ENCODE measurements at regions not wholly inside any gene's neighbourhood (a gene's known extent, or its start where the extent isn't known, plus 50 kb on each side); places are given as distances from the start of the nearest gene placed in this dataset.

DNA sequence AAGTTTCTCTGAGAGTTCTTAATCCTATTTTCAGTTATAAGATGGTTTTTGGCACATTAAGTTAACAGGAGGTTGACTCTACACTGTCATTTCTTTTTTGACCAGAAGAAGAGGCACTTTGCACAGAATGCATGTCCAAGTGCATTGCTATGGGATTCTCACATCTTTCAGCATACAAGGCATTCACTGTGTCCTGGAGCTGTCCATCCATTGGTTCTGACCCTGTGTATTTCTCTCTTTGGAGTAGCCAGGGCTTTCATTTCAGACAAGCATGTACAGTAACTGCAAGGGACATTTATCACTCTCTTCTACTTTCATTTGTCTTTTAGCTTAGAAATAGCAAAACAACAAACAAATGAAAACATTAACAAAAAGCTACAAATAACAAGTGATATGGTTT is 275.1 kb upstream of the IMPG1 start:
- Histone ChIP-seq H3K9me3 (ENCODE audit: insufficient read depth, low read depth, low read length) (no peaks in the 10 kb centered on the region), H3K79me2 (ENCODE audit: insufficient read depth, low read length) (no peaks in the 10 kb centered on the region), H3F3A (ENCODE audit: low read depth) (no peaks in the 10 kb centered on the region), H3K4me3 (ENCODE audit: low read length, poor library complexity, severe bottlenecking) (no peak overlapping the region), H3K4me2 (ENCODE audit: low read depth, low read length, poor library complexity, severe bottlenecking) (no peak overlapping the region), H3K4me1 (ENCODE audit: insufficient read depth, low read length, poor library complexity, severe bottlenecking) (no peaks in the 10 kb centered on the region), H3K9ac (ENCODE audit: low read depth, low read length, poor library complexity, severe bottlenecking) (no peak overlapping the region), H3K9me2 (replicated peaks; ENCODE audit: low read depth, low read length) (no peaks in the 10 kb centered on the region), H2AFZ (ENCODE audit: low read length) (no peak overlapping the region), H3K27me3 (ENCODE audit: insufficient read depth, low read length, poor library complexity, severe bottlenecking) (no peaks in the 10 kb centered on the region), H4K20me1 (ENCODE audit: insufficient read depth, low read length, poor library complexity, severe bottlenecking) (no peaks in the 10 kb centered on the region), H3K36me3 (ENCODE audit: insufficient read depth, low read length) (no peaks in the 10 kb centered on the region)
- TF ChIP-seq, protein P1, sequence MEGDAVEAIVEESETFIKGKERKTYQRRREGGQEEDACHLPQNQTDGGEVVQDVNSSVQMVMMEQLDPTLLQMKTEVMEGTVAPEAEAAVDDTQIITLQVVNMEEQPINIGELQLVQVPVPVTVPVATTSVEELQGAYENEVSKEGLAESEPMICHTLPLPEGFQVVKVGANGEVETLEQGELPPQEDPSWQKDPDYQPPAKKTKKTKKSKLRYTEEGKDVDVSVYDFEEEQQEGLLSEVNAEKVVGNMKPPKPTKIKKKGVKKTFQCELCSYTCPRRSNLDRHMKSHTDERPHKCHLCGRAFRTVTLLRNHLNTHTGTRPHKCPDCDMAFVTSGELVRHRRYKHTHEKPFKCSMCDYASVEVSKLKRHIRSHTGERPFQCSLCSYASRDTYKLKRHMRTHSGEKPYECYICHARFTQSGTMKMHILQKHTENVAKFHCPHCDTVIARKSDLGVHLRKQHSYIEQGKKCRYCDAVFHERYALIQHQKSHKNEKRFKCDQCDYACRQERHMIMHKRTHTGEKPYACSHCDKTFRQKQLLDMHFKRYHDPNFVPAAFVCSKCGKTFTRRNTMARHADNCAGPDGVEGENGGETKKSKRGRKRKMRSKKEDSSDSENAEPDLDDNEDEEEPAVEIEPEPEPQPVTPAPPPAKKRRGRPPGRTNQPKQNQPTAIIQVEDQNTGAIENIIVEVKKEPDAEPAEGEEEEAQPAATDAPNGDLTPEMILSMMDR (conservative IDR thresholded peaks at IDR 0.05; ENCODE audit: low read length) = no peak
- no peak for TF ChIP-seq EZH2phosphoT487 (IDR thresholded peaks at IDR 0.05; ENCODE audit: borderline replicate concordance)

DNA sequence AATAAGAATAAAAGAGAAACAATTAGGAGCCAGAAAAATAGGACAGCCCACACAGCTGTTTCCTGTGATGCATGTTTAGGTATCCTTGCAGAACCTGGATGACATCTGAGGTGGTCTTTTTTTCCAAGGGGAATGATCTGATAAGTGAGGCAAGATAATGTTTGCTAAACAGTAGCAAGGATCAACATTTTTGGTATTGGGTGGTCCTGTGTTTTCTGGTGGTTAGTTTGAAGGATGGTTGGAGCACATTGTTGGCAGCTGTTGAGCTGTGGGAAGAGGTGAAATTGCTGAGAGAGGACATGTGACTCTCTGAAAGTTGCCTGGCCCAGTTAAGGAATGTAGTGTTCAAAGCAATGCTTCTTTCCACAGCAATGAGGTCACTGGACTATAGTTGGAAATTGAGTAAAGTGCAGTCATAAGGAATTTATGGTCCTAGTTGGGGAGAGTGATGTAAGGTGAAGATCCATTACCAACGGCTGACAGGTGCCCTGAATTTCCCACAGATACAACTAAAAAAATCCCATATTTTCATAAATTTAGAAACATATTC is 270.2 kb upstream of the IMPG1 start:
- Histone ChIP-seq H3K4me1 (ENCODE audit: insufficient read depth, low read length, poor library complexity, severe bottlenecking) (no peaks in the 10 kb centered on the region), H3K4me2 (ENCODE audit: low read depth, low read length, poor library complexity, severe bottlenecking) (no peak overlapping the region), H3K36me3 (ENCODE audit: insufficient read depth, low read length) (no peaks in the 10 kb centered on the region), H3K9me2 (replicated peaks; ENCODE audit: low read depth, low read length) (no peaks in the 10 kb centered on the region), H3K79me2 (ENCODE audit: insufficient read depth, low read length) (no peaks in the 10 kb centered on the region), H3K9ac (ENCODE audit: low read depth, low read length, poor library complexity, severe bottlenecking) (no peak overlapping the region), H4K20me1 (ENCODE audit: insufficient read depth, low read length, poor library complexity, severe bottlenecking) (no peaks in the 10 kb centered on the region), H3K4me3 (ENCODE audit: low read length, poor library complexity, severe bottlenecking) (no peak overlapping the region), H3K9me3 (ENCODE audit: insufficient read depth, low read depth, low read length) (no peaks in the 10 kb centered on the region), H2AFZ (ENCODE audit: low read length) (no peak overlapping the region), H3K27me3 (ENCODE audit: insufficient read depth, low read length, poor library complexity, severe bottlenecking) (no peaks in the 10 kb centered on the region), H3F3A (ENCODE audit: low read depth) (no peaks in the 10 kb centered on the region)
- TF ChIP-seq EZH2phosphoT487 (IDR thresholded peaks at IDR 0.05; ENCODE audit: borderline replicate concordance) = no peak
- TF ChIP-seq, protein P1 (conservative IDR thresholded peaks at IDR 0.05; ENCODE audit: low read length) = no peak

DNA sequence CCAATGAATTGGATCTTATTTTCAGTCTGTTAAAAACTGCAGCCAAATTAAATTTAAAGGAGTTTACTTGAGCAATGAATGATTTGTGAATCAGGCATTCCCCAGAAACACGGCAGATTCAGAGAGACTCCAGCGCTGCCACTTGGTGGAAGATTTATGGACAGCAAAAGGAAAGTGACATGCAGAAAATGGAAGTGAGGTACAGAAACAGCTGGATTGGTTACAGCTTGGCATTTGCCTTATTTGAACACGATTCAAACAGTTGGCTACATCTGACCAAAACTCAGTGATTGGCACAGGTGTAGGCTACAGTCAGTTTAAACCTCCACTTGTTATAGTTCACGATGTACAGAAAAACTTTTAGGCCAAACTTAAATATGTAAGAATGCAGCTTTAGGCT is 257.6 kb upstream of the IMPG1 start:
- TF ChIP-seq, protein P1 (conservative IDR thresholded peaks at IDR 0.05; ENCODE audit: low read length) = no peak
- no peak for TF ChIP-seq EZH2phosphoT487 (IDR thresholded peaks at IDR 0.05; ENCODE audit: borderline replicate concordance)
- Histone ChIP-seq H3K9me3 (ENCODE audit: insufficient read depth, low read depth, low read length) (no peaks in the 10 kb centered on the region), H3K4me3 (ENCODE audit: low read length, poor library complexity, severe bottlenecking) (no peak overlapping the region), H3K4me2 (ENCODE audit: low read depth, low read length, poor library complexity, severe bottlenecking) (no peak overlapping the region), H4K20me1 (ENCODE audit: insufficient read depth, low read length, poor library complexity, severe bottlenecking) (no peaks in the 10 kb centered on the region), H3F3A (ENCODE audit: low read depth) (no peaks in the 10 kb centered on the region), H3K27me3 (ENCODE audit: insufficient read depth, low read length, poor library complexity, severe bottlenecking) (no peaks in the 10 kb centered on the region), H3K36me3 (ENCODE audit: insufficient read depth, low read length) (no peaks in the 10 kb centered on the region), H3K4me1 (ENCODE audit: insufficient read depth, low read length, poor library complexity, severe bottlenecking) (no peaks in the 10 kb centered on the region), H2AFZ (ENCODE audit: low read length) (no peak overlapping the region), H3K79me2 (ENCODE audit: insufficient read depth, low read length) (no peaks in the 10 kb centered on the region), H3K9ac (ENCODE audit: low read depth, low read length, poor library complexity, severe bottlenecking) (no peak overlapping the region), H3K9me2 (replicated peaks; ENCODE audit: low read depth, low read length) (no peaks in the 10 kb centered on the region)
